Activated CD8-positive, alpha-beta T cell treated with anti-CD3 and anti-CD28 coated beads, Interleukin-2, amount 10 ng/mL, durations not matched to agents 7 days and 5 days (primary cell): ENCODE measurements at regions not wholly inside any gene's neighbourhood (a gene's known extent, or its start where the extent isn't known, plus 50 kb on each side); places are given as distances from the start of the nearest gene placed in this dataset.
"Not testable (repeated sequence)": the region's sequence is repeated elsewhere in the genome, so short reads cannot be mapped to it uniquely, and the experiment has no call there.

ENCODE experiments used
- ATAC-seq: fragments of 150-1000 bp; cut with Tn5 transposase; one replicate; pipeline ENCODE4 v1.10.0; 2021; ENCODE audit warnings: moderate library complexity
- CTCF ChIA-PET: fragments of 350-600 bp; sonication (Branson Sonifier 250); formaldehyde crosslinking; loops from one replicate; lab custom pipeline; 2021; ENCODE audit warnings: antibody characterized with exemption; lab: Charles Lee
- POLR2A ChIA-PET: fragments of 350-600 bp; sonication (Branson Sonifier 250); formaldehyde crosslinking; loops from one replicate; lab custom pipeline; 2021; ENCODE audit warnings: antibody characterized with exemption; lab: Charles Lee
- DNase-seq: peaks from one replicate; pipeline ENCODE4 v3.0.0-alpha.2; 2020
- H3K27ac Mint-ChIP-seq: one replicate; pipeline ENCODE4 v1.8.0; 2021; ENCODE audit warnings: mild to moderate bottlenecking, mixed read lengths
- H3K27me3 Mint-ChIP-seq: one replicate; pipeline ENCODE4 v1.8.0; 2021; ENCODE audit warnings: low read depth, mixed read lengths
- H3K36me3 Mint-ChIP-seq: one replicate; pipeline ENCODE4 v1.8.0; 2021; ENCODE audit warnings: low read depth, mixed read lengths
- H3K4me1 Mint-ChIP-seq: one replicate; pipeline ENCODE4 v1.8.0; 2021; ENCODE audit warnings: low read depth, mixed read lengths
- H3K4me3 Mint-ChIP-seq: one replicate; pipeline ENCODE4 v1.8.0; 2021; ENCODE audit warnings: mild to moderate bottlenecking, mixed read lengths
- H3K9me3 Mint-ChIP-seq: one replicate; pipeline ENCODE4 v1.8.0; 2022; ENCODE audit warnings: mixed read lengths; ENCODE audit not compliant: insufficient read depth

DNA sequence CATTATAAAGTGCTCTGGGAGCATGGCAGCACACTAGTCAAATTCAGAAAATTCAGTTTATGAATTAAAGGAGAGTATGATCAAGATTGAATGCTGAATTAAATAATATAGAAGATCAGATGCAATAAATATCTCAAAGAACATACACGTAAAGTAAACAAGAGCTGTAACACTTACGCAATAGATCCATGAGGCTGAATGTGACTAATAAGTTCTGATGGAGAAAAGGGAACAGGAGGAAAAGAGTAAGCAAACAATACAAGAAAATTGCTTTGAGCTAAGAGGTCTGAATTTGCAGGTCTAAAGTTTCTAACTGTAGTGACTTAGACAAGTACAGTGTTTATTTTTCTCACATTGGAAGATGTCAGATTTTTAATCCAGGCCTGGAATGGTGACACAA lies 646.7 kb upstream of the ZNF804A start:
- Mint-ChIP-seq H3K27ac (no peak overlapping the region), H3K4me1 (no peaks in the 10 kb centered on the region), H3K4me3 (no peak overlapping the region), H3K9me3 (no peaks in the 10 kb centered on the region), H3K36me3 (no peaks in the 10 kb centered on the region), H3K27me3 (no peaks in the 10 kb centered on the region)
- DNase-seq, result no peak
- ChIA-PET POLR2A (no interaction called here), CTCF (interaction anchor here (1.0 kb wide), 1 partner anchor 17 kb away, joined by 3 read pairs; no protein-coding TSS in a partner anchor)
- no peak for ATAC-seq

GRCh38 chr2:183952741-183953140 lies 645.6 kb upstream of the ZNF804A start:
- Mint-ChIP-seq H3K36me3 (no peaks in the 10 kb centered on the region), H3K27me3 (no peaks in the 10 kb centered on the region), H3K27ac (no peak overlapping the region), H3K4me3 (no peak overlapping the region), H3K9me3 (no peaks in the 10 kb centered on the region), H3K4me1 (no peaks in the 10 kb centered on the region)
- DNase-seq, result no peak
- POLR2A ChIA-PET, result no interaction called here
- CTCF ChIA-PET, result no interaction called here
- ATAC-seq, result no peak

- no peak for ATAC-seq
- H3K36me3 Mint-ChIP-seq, result no peaks in the 10 kb centered on the region
- CTCF ChIA-PET, result no interaction called here
- H3K27me3 Mint-ChIP-seq, result no peaks in the 10 kb centered on the region
- H3K4me3 Mint-ChIP-seq, result no peak overlapping the region
- no peak for DNase-seq
- POLR2A ChIA-PET, result no interaction called here
- no peaks in the 10 kb centered on the region for H3K4me1 Mint-ChIP-seq
- no peaks in the 10 kb centered on the region for H3K9me3 Mint-ChIP-seq
- H3K27ac Mint-ChIP-seq, result no peak overlapping the region
Measured at GRCh38 chr2:183963609-183964008, 634.7 kb upstream of the ZNF804A start.

- no peaks in the 10 kb centered on the region for H3K36me3 Mint-ChIP-seq
- no peak for ATAC-seq
- H3K9me3 Mint-ChIP-seq, result no peaks in the 10 kb centered on the region
- H3K4me3 Mint-ChIP-seq, result no peak overlapping the region
- H3K27me3 Mint-ChIP-seq, result no peaks in the 10 kb centered on the region
- CTCF ChIA-PET, result no interaction called here
- POLR2A ChIA-PET, result interaction anchor here (0.6 kb wide), 1 partner anchor 162 kb away, joined by 3 read pairs; no protein-coding TSS in a partner anchor
- no peaks in the 10 kb centered on the region for H3K4me1 Mint-ChIP-seq
- DNase-seq, result no peak
- H3K27ac Mint-ChIP-seq, result no peak overlapping the region
Measured at GRCh38 chr2:183964565-183964964, 633.8 kb upstream of the ZNF804A start.

DNA sequence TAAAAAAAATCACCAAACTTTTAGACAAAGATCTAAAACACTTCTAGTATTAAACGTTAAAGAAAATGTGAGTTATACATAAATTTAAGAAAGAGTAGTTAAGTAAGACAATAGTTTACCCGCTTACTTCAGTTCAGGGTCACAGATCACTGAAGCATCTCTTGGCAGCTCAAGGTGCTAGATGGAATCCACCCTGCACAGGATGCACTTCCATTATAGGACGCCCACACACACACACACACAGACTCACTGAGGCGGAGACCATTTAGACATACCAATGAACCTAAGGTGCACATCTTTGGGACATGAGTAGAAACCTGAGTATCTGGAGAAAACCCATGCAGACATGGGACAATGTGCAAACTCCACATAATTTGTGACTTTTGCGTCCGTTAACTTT lies 630.6 kb upstream of the ZNF804A start:
- ATAC-seq (no peak), DNase-seq (no peak)
- Mint-ChIP-seq H3K36me3 (no peaks in the 10 kb centered on the region), H3K9me3 (peaks cover 5% of the 10 kb centered on the region), H3K4me3 (no peak overlapping the region), H3K27me3 (no peaks in the 10 kb centered on the region), H3K4me1 (no peaks in the 10 kb centered on the region), H3K27ac (no peak overlapping the region)
- POLR2A ChIA-PET, result no interaction called here
- CTCF ChIA-PET, result no interaction called here

DNA sequence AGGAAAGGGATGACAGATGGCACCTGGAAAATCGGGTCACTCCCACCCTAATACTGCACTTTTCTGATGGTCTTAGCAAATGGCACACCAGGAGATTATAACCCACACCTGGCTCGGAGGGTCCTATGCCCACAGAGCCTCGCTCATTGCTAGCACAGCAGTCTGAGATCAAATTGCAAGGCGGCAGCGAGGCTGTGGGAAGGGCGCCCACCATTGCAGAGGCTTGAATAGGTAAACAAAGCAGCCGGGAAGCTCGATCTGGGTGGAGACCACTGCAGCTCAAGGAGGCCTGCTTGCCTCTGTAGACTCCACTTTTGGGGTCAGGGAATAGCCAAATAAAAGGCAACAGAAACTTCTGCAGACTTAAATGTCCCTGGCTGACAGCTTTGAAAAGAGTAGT lies 622.7 kb upstream of the ZNF804A start:
- H3K27ac Mint-ChIP-seq, ATAC-seq, H3K27me3 Mint-ChIP-seq, H3K4me1 Mint-ChIP-seq, CTCF ChIA-PET, POLR2A ChIA-PET, H3K36me3 Mint-ChIP-seq, DNase-seq, H3K9me3 Mint-ChIP-seq, H3K4me3 Mint-ChIP-seq: not testable (repeated sequence)

- Mint-ChIP-seq H3K27ac (no peak overlapping the region), H3K9me3 (peaks cover 6% of the 10 kb centered on the region), H3K4me3 (no peak overlapping the region), H3K4me1 (no peaks in the 10 kb centered on the region), H3K36me3 (no peaks in the 10 kb centered on the region), H3K27me3 (no peaks in the 10 kb centered on the region)
- ChIA-PET CTCF (no interaction called here), POLR2A (no interaction called here)
- ATAC-seq, result no peak
- no peak for DNase-seq
Measured at GRCh38 chr2:183984871-183985270, 613.5 kb upstream of the ZNF804A start.

- Mint-ChIP-seq H3K27me3 (no peaks in the 10 kb centered on the region), H3K4me3 (no peak overlapping the region), H3K36me3 (no peaks in the 10 kb centered on the region), H3K4me1 (no peaks in the 10 kb centered on the region), H3K9me3 (peaks cover 16% of the 10 kb centered on the region), H3K27ac (no peak overlapping the region)
- CTCF ChIA-PET, result no interaction called here
- POLR2A ChIA-PET, result no interaction called here
- DNase-seq (no peak), ATAC-seq (no peak)
Measured at GRCh38 chr2:183991968-183992367, 606.4 kb upstream of the ZNF804A start.

GRCh38 chr2:183993052-183993451 lies 605.3 kb upstream of the ZNF804A start:
- POLR2A ChIA-PET, result no interaction called here
- no peak overlapping the region for H3K4me3 Mint-ChIP-seq
- H3K9me3 Mint-ChIP-seq, result peaks cover 16% of the 10 kb centered on the region

GRCh38 chr2:183995632-183996031 lies 602.7 kb upstream of the ZNF804A start:
- Mint-ChIP-seq H3K9me3 (peaks cover 9% of the 10 kb centered on the region), H3K27ac (no peak overlapping the region), H3K4me1 (no peaks in the 10 kb centered on the region), H3K4me3 (no peak overlapping the region), H3K36me3 (no peaks in the 10 kb centered on the region), H3K27me3 (no peaks in the 10 kb centered on the region)
- POLR2A ChIA-PET, result no interaction called here
- DNase-seq (no peak), ATAC-seq (no peak)
- CTCF ChIA-PET, result no interaction called here

More at GRCh38 chr2:183993052-183993451, 605.3 kb upstream of the ZNF804A start:
- CTCF ChIA-PET, result no interaction called here
- DNase-seq (no peak), ATAC-seq (no peak)
- Mint-ChIP-seq H3K27ac (no peak overlapping the region), H3K27me3 (no peaks in the 10 kb centered on the region), H3K4me1 (no peaks in the 10 kb centered on the region), H3K36me3 (no peaks in the 10 kb centered on the region)

DNA sequence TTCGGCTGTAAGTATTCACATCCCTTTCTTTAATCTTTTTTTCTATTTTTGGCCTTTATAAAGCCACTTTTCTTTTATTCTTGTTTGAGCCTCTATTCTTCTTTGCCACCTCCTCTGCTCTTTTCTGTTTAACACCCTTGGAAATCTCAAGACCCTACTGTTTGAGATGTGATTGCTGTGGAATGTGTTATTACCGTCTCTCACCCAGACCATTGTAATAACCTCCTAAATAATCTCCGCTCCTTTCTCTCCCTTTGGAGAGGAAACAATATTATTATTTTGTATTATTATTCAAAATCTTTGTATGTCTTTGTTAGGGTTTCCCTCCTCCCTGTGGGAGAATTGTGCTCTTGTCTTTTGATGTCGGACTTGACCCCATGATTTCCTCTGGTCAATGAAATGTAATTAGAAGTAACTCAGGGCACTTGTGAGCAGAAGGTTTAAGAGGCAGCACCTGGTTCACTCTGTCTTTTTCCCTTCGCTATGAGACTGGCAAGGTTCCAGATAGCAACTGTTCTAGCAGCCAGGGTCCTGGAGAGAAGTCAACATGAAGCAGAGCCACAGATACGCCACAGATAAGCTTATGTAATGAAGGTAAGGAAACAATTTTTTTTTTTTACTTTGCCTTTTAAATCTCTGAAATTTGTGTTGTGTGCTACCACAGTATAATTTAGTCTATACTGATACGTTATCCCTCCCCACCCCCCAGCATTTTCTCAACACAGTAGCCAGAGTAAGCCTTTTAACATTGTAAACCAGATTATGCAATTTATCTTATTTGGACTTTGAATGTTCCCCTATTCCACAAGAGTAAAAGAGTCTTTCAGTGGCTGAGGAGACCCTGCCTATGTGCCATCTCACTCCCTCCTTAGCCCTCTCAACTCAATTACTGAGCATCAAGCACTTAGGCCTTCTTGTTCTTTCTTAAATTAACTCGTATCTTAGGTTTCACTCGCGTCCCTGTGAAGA lies 601.2 kb upstream of the ZNF804A start:
- no peak for DNase-seq
- no peak for ATAC-seq
- no peaks in the 10 kb centered on the region for H3K27me3 Mint-ChIP-seq
- H3K9me3 Mint-ChIP-seq, result peaks cover 6% of the 10 kb centered on the region
- no peaks in the 10 kb centered on the region for H3K4me1 Mint-ChIP-seq
- H3K4me3 Mint-ChIP-seq, result no peak overlapping the region
- POLR2A ChIA-PET, result no interaction called here
- no peaks in the 10 kb centered on the region for H3K36me3 Mint-ChIP-seq
- H3K27ac Mint-ChIP-seq, result no peak overlapping the region
- CTCF ChIA-PET, result no interaction called here

DNA sequence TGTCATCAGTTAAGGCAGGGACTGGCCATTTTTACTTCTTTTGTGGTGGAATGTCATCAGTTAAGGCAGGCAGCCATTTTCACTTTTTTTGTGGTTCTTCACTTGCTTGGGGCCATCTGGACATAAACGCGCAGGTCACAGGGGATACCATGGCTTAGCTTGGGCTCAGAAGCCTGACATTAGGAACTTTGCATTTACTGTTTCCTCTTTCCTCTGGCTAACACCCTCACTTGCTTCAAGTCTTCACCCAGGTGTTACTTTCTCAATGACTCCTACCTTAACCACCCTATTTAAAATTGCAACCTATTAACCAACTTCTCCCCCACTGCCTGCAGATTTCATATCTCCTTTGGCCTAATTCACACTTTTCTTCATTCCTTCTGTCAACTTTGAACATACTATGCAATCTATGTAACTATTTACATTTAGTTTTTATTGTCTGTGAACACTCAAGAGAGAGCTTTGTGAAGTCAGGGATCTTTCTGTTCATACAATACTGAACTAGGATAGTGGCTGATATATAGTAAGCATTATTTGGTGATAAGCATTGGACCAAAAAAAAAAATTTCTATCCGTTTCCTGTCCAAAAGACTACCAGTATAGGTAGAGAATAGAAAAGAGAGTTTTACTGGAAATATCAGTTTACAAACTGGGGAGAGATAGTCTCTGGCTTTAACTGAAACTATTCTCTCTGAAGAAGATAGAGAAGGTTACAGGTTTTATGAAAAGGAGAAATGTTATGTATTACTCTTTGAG lies 600.1 kb upstream of the ZNF804A start:
- no peak for ATAC-seq
- H3K27me3 Mint-ChIP-seq, result no peaks in the 10 kb centered on the region
- H3K36me3 Mint-ChIP-seq, result no peaks in the 10 kb centered on the region
- peaks cover 6% of the 10 kb centered on the region for H3K9me3 Mint-ChIP-seq
- DNase-seq, result no peak
- no peaks in the 10 kb centered on the region for H3K4me1 Mint-ChIP-seq
- H3K4me3 Mint-ChIP-seq, result no peak overlapping the region
- H3K27ac Mint-ChIP-seq, result no peak overlapping the region
- POLR2A ChIA-PET, result no interaction called here
- CTCF ChIA-PET, result no interaction called here
